Ishikawa (cell line): ENCODE measurements at regions not wholly inside any gene's neighbourhood (a gene's known extent, or its start where the extent isn't known, plus 50 kb on each side); places are given as distances from the start of the nearest gene placed in this dataset.

Experiments used
- CEBPB ChIP-seq: IDR thresholded peaks from 2 replicates; pipeline ENCODE4 v1.6.1; 2012
- CREB1 ChIP-seq: IDR thresholded peaks from 2 replicates; pipeline ENCODE4 v1.6.1; 2012; ENCODE audit warnings: low read depth
- EGR1 ChIP-seq: IDR thresholded peaks from 2 replicates; pipeline ENCODE4 v1.6.1; 2012
- EP300 ChIP-seq: IDR thresholded peaks from 2 replicates; pipeline ENCODE4 v1.6.1; 2012; ENCODE audit warnings: borderline replicate concordance
- FOXM1 ChIP-seq: IDR thresholded peaks from 2 replicates; pipeline ENCODE4 v1.6.1; 2012; ENCODE audit warnings: low read depth, borderline replicate concordance
- MAX ChIP-seq: IDR thresholded peaks from 2 replicates; pipeline ENCODE4 v1.6.1; 2012
- NFIC ChIP-seq: IDR thresholded peaks from 2 replicates; pipeline ENCODE4 v1.6.1; 2012
- RAD21 ChIP-seq: IDR thresholded peaks from 2 replicates; pipeline ENCODE4 v1.6.1; 2012; ENCODE audit warnings: low read depth
- REST ChIP-seq: IDR thresholded peaks from 2 replicates; pipeline ENCODE4 v1.6.1; 2012; ENCODE audit warnings: low read depth, mild to moderate bottlenecking
- TAF1 ChIP-seq: IDR thresholded peaks from 2 replicates; pipeline ENCODE4 v1.6.1; 2012; ENCODE audit warnings: low read depth, mild to moderate bottlenecking
- TCF12 ChIP-seq: IDR thresholded peaks from 2 replicates; pipeline ENCODE4 v1.6.1; 2012; ENCODE audit warnings: low read depth
- TEAD4 ChIP-seq: IDR thresholded peaks from 2 replicates; pipeline ENCODE4 v1.6.1; 2012
- USF1 ChIP-seq: IDR thresholded peaks from 2 replicates; pipeline ENCODE4 v1.6.1; 2012
- ZBTB7A ChIP-seq: IDR thresholded peaks from 2 replicates; pipeline ENCODE4 v1.6.1; 2012; ENCODE audit warnings: low read depth

GRCh38 chr12:13561923-13562322 is 365.4 kb downstream of the EMP1 start:
- TF ChIP-seq TCF12 (no peak), CREB1 (no peak)

- TF ChIP-seq MAX (no peak), EGR1 (no peak), REST (no peak), CEBPB (no peak), EP300 (no peak), TCF12 (no peak), RAD21 (no peak), NFIC (no peak), ZBTB7A (no peak)
Observed at GRCh38 chr12:13559318-13559978, 362.9 kb downstream of the EMP1 start.

GRCh38 chr12:13552830-13553229 is 356.3 kb downstream of the EMP1 start:
- TF ChIP-seq RAD21 (no peak), FOXM1 (no peak), MAX (no peak), TEAD4 (no peak), ZBTB7A (no peak), TCF12 (no peak), TAF1 (no peak)

GRCh38 chr12:13547283-13547682 is 350.8 kb downstream of the EMP1 start:
- no peak for TF ChIP-seq EGR1
- no peak for TF ChIP-seq ZBTB7A
- TF ChIP-seq FOXM1, result no peak
- no peak for TF ChIP-seq USF1
- no peak for TF ChIP-seq CEBPB
- TF ChIP-seq CREB1, result no peak
- no peak for TF ChIP-seq TCF12

- no peak for TF ChIP-seq TCF12
- TF ChIP-seq CEBPB, result no peak
- no peak for TF ChIP-seq TEAD4
- no peak for TF ChIP-seq CREB1
- TF ChIP-seq FOXM1, result no peak
- no peak for TF ChIP-seq NFIC
- no peak for TF ChIP-seq EGR1
- no peak for TF ChIP-seq REST
- no peak for TF ChIP-seq ZBTB7A
- TF ChIP-seq USF1, result no peak
- TF ChIP-seq EP300, result no peak
- TF ChIP-seq TAF1, result no peak
Observed at GRCh38 chr12:13546231-13546630, 349.7 kb downstream of the EMP1 start.

GRCh38 chr12:13539051-13539450 is 342.5 kb downstream of the EMP1 start:
- TF ChIP-seq REST (no peak), CREB1 (no peak), CEBPB (no peak), FOXM1 (no peak), RAD21 (no peak), ZBTB7A (no peak), TEAD4 (no peak), TAF1 (no peak), EP300 (no peak), MAX (no peak), USF1 (no peak), TCF12 (no peak)
